PC-9 (cell line): ENCODE measurements at regions not wholly inside any gene's neighbourhood (a gene's known extent, or its start where the extent isn't known, plus 50 kb on each side); places are given as distances from the start of the nearest gene placed in this dataset.

Experiments used
- BruUV-seq: library from RNA; stranded (reverse); fragments of 400-500 nt; replicated peaks from 2 replicates; lab custom pipeline; 2021; lab: Mats Ljungman, UMichigan
- CTCF ChIA-PET: fragments of 300-600 bp; sonication (Branson Sonifier 250); formaldehyde crosslinking; loops from one replicate; lab custom pipeline; 2022; ENCODE audit warnings: antibody characterized with exemption; lab: Charles Lee
- POLR2A ChIA-PET: fragments of 300-600 bp; sonication (Branson Sonifier 250); formaldehyde crosslinking; loops from one replicate; lab custom pipeline; 2022; ENCODE audit warnings: antibody characterized with exemption; ENCODE audit not compliant: unreplicated experiment; lab: Charles Lee
- DNase-seq, 2 experiments: peaks; one replicate each; pipeline versions ENCODE4 v3.0.0 to v3.0.0-alpha.2; 2015 to 2022; ENCODE audit warnings: mixed read lengths in 1 of 2
- H2AFZ ChIP-seq: fragments of 200-600 bp; sonication (generic); 2 replicates; pipeline ENCODE4 v1.8.1; 2017; ENCODE audit warnings: antibody characterized with exemption
- H3F3A ChIP-seq: fragments of 200-600 bp; sonication (generic); 2 replicates; pipeline ENCODE4 v1.8.1; 2017; ENCODE audit warnings: antibody characterized with exemption, mild to moderate bottlenecking, low read depth; ENCODE audit not compliant: insufficient read depth
- H3K27ac ChIP-seq: fragments of 200-600 bp; sonication (generic); 2 replicates; pipeline ENCODE4 v1.6.1; 2016; ENCODE audit warnings: mixed run types
- H3K27me3 ChIP-seq: fragments of 200-600 bp; sonication (generic); 2 replicates; pipeline ENCODE4 v1.6.1; 2016; ENCODE audit warnings: low read depth, mixed run types; ENCODE audit not compliant: insufficient read depth
- H3K36me3 ChIP-seq: fragments of 200-600 bp; sonication (generic); 2 replicates; pipeline ENCODE4 v1.6.1; 2016; ENCODE audit warnings: low read depth, mixed run types
- H3K4me1 ChIP-seq: fragments of 200-600 bp; sonication (generic); replicated peaks from 2 replicates; pipeline ENCODE4 v1.6.1; 2016; ENCODE audit warnings: mixed run types; ENCODE audit not compliant: insufficient read depth
- H3K4me2 ChIP-seq: fragments of 200-600 bp; sonication (generic); 2 replicates; pipeline ENCODE4 v1.6.1; 2017; ENCODE audit warnings: mixed run types
- H3K4me3 ChIP-seq: fragments of 200-600 bp; sonication (generic); 2 replicates; pipeline ENCODE4 v1.6.1; 2016; ENCODE audit warnings: mixed run types
- H3K79me2 ChIP-seq: fragments of 200-600 bp; sonication (generic); 2 replicates; pipeline ENCODE4 v1.6.1; 2017; ENCODE audit warnings: low read depth, mixed run types
- H3K9me2 ChIP-seq: fragments of 200-600 bp; sonication (generic); 2 replicates; pipeline ENCODE4 v1.8.1; 2017; ENCODE audit warnings: mild to moderate bottlenecking; ENCODE audit not compliant: insufficient read depth
- H3K9me3 ChIP-seq: fragments of 200-600 bp; sonication (generic); 2 replicates; pipeline ENCODE4 v1.8.1; 2016; ENCODE audit warnings: low read depth; ENCODE audit not compliant: insufficient read depth
- H4K20me1 ChIP-seq: fragments of 200-600 bp; sonication (generic); 2 replicates; pipeline ENCODE4 v1.8.1; 2017; ENCODE audit not compliant: insufficient read depth
- CTCF ChIP-seq: fragments of 200-600 bp; sonication (generic); conservative IDR thresholded peaks from 2 replicates; pipeline ENCODE4 v1.6.1; 2017; ENCODE audit warnings: mixed run types, antibody characterized with exemption, mild to moderate bottlenecking, moderate library complexity
- EZH2 ChIP-seq: fragments of 200-600 bp; sonication (generic); IDR thresholded peaks from 2 replicates; pipeline ENCODE4 v1.8.0; 2017; ENCODE audit warnings: antibody characterized with exemption, low read depth
- intact Hi-C: fragments of 100-400 bp; cut with micrococcal nuclease; formaldehyde crosslinking; loops from one replicate; pipeline ENCODE4 v1.10.0; 2022; ENCODE audit not compliant: unreplicated experiment

- H3K9me2 ChIP-seq: 0 out of 2 replicates have a peak, but pooled peaks cover 5% of the 10 kb centered on the region
- POLR2A ChIA-PET: no interaction called here
- CTCF ChIA-PET: no interaction called here
- no peak overlapping the region for H2AFZ ChIP-seq
- DNase-seq: no peak
- H3K36me3 ChIP-seq: no peaks in the 10 kb centered on the region
- H4K20me1 ChIP-seq: no peaks in the 10 kb centered on the region
- no peak overlapping the region for H3K27ac ChIP-seq
- H3K27me3 ChIP-seq: no peaks in the 10 kb centered on the region
- TF ChIP-seq CTCF (no peak), EZH2 (no peak)
- no peak overlapping the region for H3K4me3 ChIP-seq
- no TSS peak for BruUV-seq
- peaks cover 7% of the 10 kb centered on the region; the same call in 1 of the 2 replicates for H3F3A ChIP-seq
- H3K4me2 ChIP-seq: no peak overlapping the region
- H3K9me3 ChIP-seq: no peaks in the 10 kb centered on the region
- intact Hi-C loops: loop anchor here (10.0 kb wide), 1 partner anchor 926 kb away; the partner anchor contains the start of gene KLHL3
- no peaks in the 10 kb centered on the region for H3K79me2 ChIP-seq
- peaks cover 17% of the 10 kb centered on the region for H3K4me1 ChIP-seq
Measured at GRCh38 chr5:136808756-136809155, 443.4 kb upstream of the TRPC7 start.

DNA sequence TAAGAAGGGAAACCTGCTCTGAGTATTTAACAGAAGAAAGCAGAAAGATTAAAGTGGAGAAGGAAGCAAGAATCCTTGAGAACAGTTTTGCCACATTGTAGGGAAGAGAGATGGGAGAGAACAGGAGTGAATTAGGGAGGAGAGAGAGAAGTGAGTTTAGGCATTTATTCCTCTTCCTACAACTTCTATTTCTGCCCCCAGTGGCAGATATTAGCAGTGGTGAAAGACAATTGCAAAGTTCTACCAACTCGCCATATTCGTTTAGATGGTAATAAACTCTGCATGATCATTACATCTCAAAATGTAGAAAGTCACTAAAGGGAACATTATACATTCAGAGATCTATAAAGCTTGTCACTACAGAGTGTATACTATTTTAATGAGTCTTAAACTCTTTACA lies 440.1 kb upstream of the TRPC7 start:
- peaks cover 6% of the 10 kb centered on the region; the same call in 1 of the 2 replicates for H3F3A ChIP-seq
- no peaks in the 10 kb centered on the region for H3K36me3 ChIP-seq
- ChIA-PET CTCF (no interaction called here), POLR2A (no interaction called here)
- no peaks in the 10 kb centered on the region for H3K79me2 ChIP-seq
- intact Hi-C loops: loop anchor here (10.0 kb wide), 1 partner anchor 929 kb away; the partner anchor contains the start of gene KLHL3
- no peak overlapping the region for H3K4me2 ChIP-seq
- H4K20me1 ChIP-seq: no peaks in the 10 kb centered on the region
- H3K9me2 ChIP-seq: 0 out of 2 replicates have a peak, but pooled peaks cover 5% of the 10 kb centered on the region
- peaks cover 1% of the 10 kb centered on the region; the same call in 1 of the 2 replicates for H3K4me1 ChIP-seq
- no peak overlapping the region for H2AFZ ChIP-seq
- no peaks in the 10 kb centered on the region for H3K9me3 ChIP-seq
- no TSS peak for BruUV-seq
- DNase-seq: no peak
- H3K4me3 ChIP-seq: no peak overlapping the region
- H3K27ac ChIP-seq: no peak overlapping the region
- H3K27me3 ChIP-seq: no peaks in the 10 kb centered on the region
- TF ChIP-seq EZH2: no peak
- no peak; the same call in 1 of the 2 replicates for TF ChIP-seq CTCF

GRCh38 chr5:136802383-136802782 lies 437.0 kb upstream of the TRPC7 start:
- Histone ChIP-seq H3K79me2 (no peaks in the 10 kb centered on the region), H3K4me1 (no peaks in the 10 kb centered on the region), H3K27me3 (no peaks in the 10 kb centered on the region), H3K27ac (no peak overlapping the region), H3K9me2 (0 out of 2 replicates have a peak, but pooled peaks cover 5% of the 10 kb centered on the region), H2AFZ (no peak overlapping the region), H3K4me3 (no peak overlapping the region), H3F3A (no peaks in the 10 kb centered on the region), H3K36me3 (no peaks in the 10 kb centered on the region), H3K4me2 (no peak overlapping the region), H4K20me1 (no peaks in the 10 kb centered on the region), H3K9me3 (no peaks in the 10 kb centered on the region)
- TF ChIP-seq CTCF: peak; percentile 67
- TF ChIP-seq EZH2: no peak
- intact Hi-C loops: loop anchor here (1.0 to 10.0 kb wide), 6 partner anchors 250 to 932 kb away; partner anchors contain the start of genes KLHL3 and SPOCK1
- ChIA-PET POLR2A (interaction anchor here (0.7 kb wide), 1 partner anchor 318 kb away, joined by 3 read pairs; no protein-coding TSS in a partner anchor), CTCF (interaction anchor here (0.7 to 1.4 kb wide), 2 partner anchors 250 to 518 kb away, joined by 5 read pairs; no protein-coding TSS in a partner anchor)
- peak in 1 of 2 experiments; percentile 21 for DNase-seq
- no TSS peak for BruUV-seq
